ENCODE measurements at regions not wholly inside any gene's neighbourhood (a gene's known extent, or its start where the extent isn't known, plus 50 kb on each side); places are given as distances from the start of the nearest gene placed in this dataset.

- H3K27me3 ChIP-seq (ENCODE audit: control insufficient read depth, insufficient read depth, low read length) = no peaks in the 10 kb centered on the region
- no peaks in the 10 kb centered on the region for H3K36me3 ChIP-seq (ENCODE audit: control insufficient read depth, insufficient read depth, low read length)
- H3K9me3 ChIP-seq (ENCODE audit: control insufficient read depth, insufficient read depth, low read length) = no peaks in the 10 kb centered on the region
- no peak for DNase-seq (ENCODE audit: low read depth, low spot score)
- H3K27ac ChIP-seq (ENCODE audit: low read length) = no peak overlapping the region
- no peaks in the 10 kb centered on the region for H3K4me1 ChIP-seq (ENCODE audit: control insufficient read depth, insufficient read depth, low read length)
- no CpG with 5 or more reads among the region's 12 CpGs for WGBS (ENCODE audit: insufficient coverage, insufficient read length)
- H3K4me3 ChIP-seq (ENCODE audit: low read length) = no peak overlapping the region
Measured at GRCh38 chr18:77990131-77990530, 740.5 kb downstream of the GALR1 start.

- DNase-seq (ENCODE audit: low read depth, low spot score) = no peak
- H3K4me3 ChIP-seq (ENCODE audit: low read length) = no peak overlapping the region
- H3K9me3 ChIP-seq (ENCODE audit: control insufficient read depth, insufficient read depth, low read length) = no peaks in the 10 kb centered on the region
- no peaks in the 10 kb centered on the region for H3K36me3 ChIP-seq (ENCODE audit: control insufficient read depth, insufficient read depth, low read length)
- H3K27ac ChIP-seq (ENCODE audit: low read length) = no peak overlapping the region
- WGBS (ENCODE audit: insufficient coverage, insufficient read length) = no CpG with 5 or more reads among the region's 13 CpGs
- no peaks in the 10 kb centered on the region for H3K27me3 ChIP-seq (ENCODE audit: control insufficient read depth, insufficient read depth, low read length)
- H3K4me1 ChIP-seq (ENCODE audit: control insufficient read depth, insufficient read depth, low read length) = no peaks in the 10 kb centered on the region
Measured at GRCh38 chr18:77990901-77991300, 741.3 kb downstream of the GALR1 start.

DNA sequence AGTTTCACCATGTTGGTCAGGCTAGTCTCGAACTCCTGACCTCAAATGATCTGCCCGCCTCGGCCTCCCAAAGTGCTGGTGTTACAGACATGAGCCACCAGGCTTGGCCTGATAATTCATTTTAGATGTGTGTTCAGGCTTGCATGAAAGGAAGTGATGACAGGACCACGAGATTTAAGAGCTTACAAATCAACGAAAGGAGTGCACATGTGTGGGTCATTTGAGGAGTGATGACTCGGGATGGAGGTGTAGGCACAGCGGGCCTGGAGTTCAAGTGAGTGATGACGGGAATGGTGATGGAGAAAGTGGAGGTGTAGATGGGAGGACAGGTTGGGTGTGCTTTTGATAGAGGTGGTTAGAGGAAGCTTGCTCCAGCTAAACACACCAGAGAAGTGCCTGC, 742.4 kb downstream of the GALR1 start:
- Histone ChIP-seq H3K4me1 (ENCODE audit: control insufficient read depth, insufficient read depth, low read length) (no peaks in the 10 kb centered on the region), H3K27me3 (ENCODE audit: control insufficient read depth, insufficient read depth, low read length) (no peaks in the 10 kb centered on the region), H3K27ac (ENCODE audit: low read length) (no peak overlapping the region), H3K4me3 (ENCODE audit: low read length) (no peak overlapping the region), H3K36me3 (ENCODE audit: control insufficient read depth, insufficient read depth, low read length) (no peaks in the 10 kb centered on the region), H3K9me3 (ENCODE audit: control insufficient read depth, insufficient read depth, low read length) (no peaks in the 10 kb centered on the region)
- no peak for DNase-seq (ENCODE audit: low read depth, low spot score)
- 100% methylated on average over 1 of the region's 8 CpGs for WGBS (ENCODE audit: insufficient coverage, insufficient read length)

- H3K4me1 ChIP-seq (ENCODE audit: control insufficient read depth, insufficient read depth, low read length) = no peaks in the 10 kb centered on the region
- no peak for DNase-seq (ENCODE audit: low read depth, low spot score)
- H3K36me3 ChIP-seq (ENCODE audit: control insufficient read depth, insufficient read depth, low read length) = no peaks in the 10 kb centered on the region
- H3K27me3 ChIP-seq (ENCODE audit: control insufficient read depth, insufficient read depth, low read length) = no peaks in the 10 kb centered on the region
- no peak overlapping the region for H3K27ac ChIP-seq (ENCODE audit: low read length)
- no CpG with 5 or more reads among the region's 25 CpGs for WGBS (ENCODE audit: insufficient coverage, insufficient read length)
- H3K9me3 ChIP-seq (ENCODE audit: control insufficient read depth, insufficient read depth, low read length) = no peaks in the 10 kb centered on the region
- no peak overlapping the region for H3K4me3 ChIP-seq (ENCODE audit: low read length)
Measured at GRCh38 chr18:77993188-77993981, 743.7 kb downstream of the GALR1 start.

GRCh38 chr18:77995593-77995992, 745.9 kb downstream of the GALR1 start:
- no peaks in the 10 kb centered on the region for H3K4me1 ChIP-seq (ENCODE audit: control insufficient read depth, insufficient read depth, low read length)
- H3K36me3 ChIP-seq (ENCODE audit: control insufficient read depth, insufficient read depth, low read length) = no peaks in the 10 kb centered on the region
- no peak overlapping the region for H3K27ac ChIP-seq (ENCODE audit: low read length)
- H3K9me3 ChIP-seq (ENCODE audit: control insufficient read depth, insufficient read depth, low read length) = no peaks in the 10 kb centered on the region; the same call in 1 of the 2 replicates
- no peaks in the 10 kb centered on the region for H3K27me3 ChIP-seq (ENCODE audit: control insufficient read depth, insufficient read depth, low read length)
- no peak for DNase-seq (ENCODE audit: low read depth, low spot score)
- H3K4me3 ChIP-seq (ENCODE audit: low read length) = no peak overlapping the region
- WGBS (ENCODE audit: insufficient coverage, insufficient read length) = no CpG with 5 or more reads among the region's 3 CpGs

DNA sequence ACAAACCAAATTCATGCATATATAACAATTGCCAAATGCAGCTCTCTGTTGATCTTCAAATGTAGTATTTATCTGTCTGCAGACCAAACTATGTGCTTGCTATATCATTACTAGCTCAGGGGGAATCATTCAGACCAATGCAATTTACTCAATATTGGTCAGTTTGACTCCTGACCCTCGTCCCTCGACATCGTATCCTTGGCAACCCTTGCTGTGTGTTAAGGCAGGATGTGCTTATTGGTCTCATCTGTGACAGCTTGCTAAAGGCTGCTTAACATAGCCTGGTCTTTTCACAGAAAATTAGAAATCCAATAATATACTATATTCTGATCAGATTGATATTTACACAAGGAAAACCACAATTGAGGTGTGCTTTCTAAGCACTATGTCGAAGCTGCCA, 747.1 kb downstream of the GALR1 start:
- no peak overlapping the region for H3K27ac ChIP-seq (ENCODE audit: low read length)
- no peaks in the 10 kb centered on the region for H3K4me1 ChIP-seq (ENCODE audit: control insufficient read depth, insufficient read depth, low read length)
- H3K27me3 ChIP-seq (ENCODE audit: control insufficient read depth, insufficient read depth, low read length) = no peaks in the 10 kb centered on the region
- no CpG with 5 or more reads among the region's 4 CpGs for WGBS (ENCODE audit: insufficient coverage, insufficient read length)
- H3K36me3 ChIP-seq (ENCODE audit: control insufficient read depth, insufficient read depth, low read length) = no peaks in the 10 kb centered on the region
- DNase-seq (ENCODE audit: low read depth, low spot score) = no peak
- no peaks in the 10 kb centered on the region; the same call in 1 of the 2 replicates for H3K9me3 ChIP-seq (ENCODE audit: control insufficient read depth, insufficient read depth, low read length)
- H3K4me3 ChIP-seq (ENCODE audit: low read length) = no peak overlapping the region

- Histone ChIP-seq H3K9me3 (ENCODE audit: control insufficient read depth, insufficient read depth, low read length) (no peaks in the 10 kb centered on the region; the same call in 1 of the 2 replicates), H3K4me1 (ENCODE audit: control insufficient read depth, insufficient read depth, low read length) (peaks cover 2% of the 10 kb centered on the region), H3K27ac (ENCODE audit: low read length) (no peak overlapping the region), H3K4me3 (ENCODE audit: low read length) (no peak overlapping the region), H3K36me3 (ENCODE audit: control insufficient read depth, insufficient read depth, low read length) (no peaks in the 10 kb centered on the region), H3K27me3 (ENCODE audit: control insufficient read depth, insufficient read depth, low read length) (no peaks in the 10 kb centered on the region)
- no peak for DNase-seq (ENCODE audit: low read depth, low spot score)
Measured at GRCh38 chr18:78001811-78002210, 752.2 kb downstream of the GALR1 start.

DNA sequence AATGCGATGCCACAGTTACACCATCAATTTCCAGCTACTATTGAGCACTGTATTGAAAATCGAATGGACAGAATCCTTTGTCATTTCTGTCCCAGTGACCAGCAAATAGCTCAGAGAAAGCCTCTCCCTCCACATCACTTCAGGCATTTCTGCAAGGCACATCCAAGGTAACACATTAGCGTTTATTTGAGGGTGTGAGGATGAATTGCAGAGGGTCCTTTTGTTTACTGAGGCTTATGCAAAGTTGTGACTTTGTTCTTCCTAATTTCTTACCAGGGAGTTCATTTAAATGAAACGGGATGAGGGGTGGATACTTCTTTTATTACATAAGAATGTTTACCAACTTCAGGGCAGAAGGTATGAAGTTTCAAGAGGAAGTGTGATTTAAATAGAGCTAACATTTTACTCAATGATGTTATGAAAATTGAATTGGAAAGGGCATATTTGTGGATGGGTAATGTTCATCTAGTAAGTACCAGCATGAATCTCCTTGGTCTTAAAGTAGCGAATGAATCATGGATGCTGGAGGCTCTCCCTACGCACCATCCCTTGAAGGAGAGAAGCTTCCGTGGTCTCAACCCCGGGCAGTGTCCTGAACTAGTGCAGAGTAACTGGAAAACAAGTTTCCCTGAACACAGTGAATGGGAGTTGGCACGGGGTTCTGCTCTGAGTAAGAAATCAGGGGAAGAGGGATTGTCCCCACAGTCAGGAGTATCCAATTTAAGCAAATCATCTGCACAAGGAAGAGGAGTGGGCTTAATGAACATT, 756.5 kb downstream of the GALR1 start:
- no peaks in the 10 kb centered on the region for H3K36me3 ChIP-seq (ENCODE audit: control insufficient read depth, insufficient read depth, low read length)
- WGBS (ENCODE audit: insufficient coverage, insufficient read length) = no CpG with 5 or more reads among the region's 9 CpGs
- H3K27ac ChIP-seq (ENCODE audit: low read length) = no peak overlapping the region
- H3K4me1 ChIP-seq (ENCODE audit: control insufficient read depth, insufficient read depth, low read length) = peaks cover 2% of the 10 kb centered on the region
- H3K4me3 ChIP-seq (ENCODE audit: low read length) = no peak overlapping the region
- DNase-seq (ENCODE audit: low read depth, low spot score) = no peak
- H3K9me3 ChIP-seq (ENCODE audit: control insufficient read depth, insufficient read depth, low read length) = no peaks in the 10 kb centered on the region
- no peaks in the 10 kb centered on the region for H3K27me3 ChIP-seq (ENCODE audit: control insufficient read depth, insufficient read depth, low read length)

DNA sequence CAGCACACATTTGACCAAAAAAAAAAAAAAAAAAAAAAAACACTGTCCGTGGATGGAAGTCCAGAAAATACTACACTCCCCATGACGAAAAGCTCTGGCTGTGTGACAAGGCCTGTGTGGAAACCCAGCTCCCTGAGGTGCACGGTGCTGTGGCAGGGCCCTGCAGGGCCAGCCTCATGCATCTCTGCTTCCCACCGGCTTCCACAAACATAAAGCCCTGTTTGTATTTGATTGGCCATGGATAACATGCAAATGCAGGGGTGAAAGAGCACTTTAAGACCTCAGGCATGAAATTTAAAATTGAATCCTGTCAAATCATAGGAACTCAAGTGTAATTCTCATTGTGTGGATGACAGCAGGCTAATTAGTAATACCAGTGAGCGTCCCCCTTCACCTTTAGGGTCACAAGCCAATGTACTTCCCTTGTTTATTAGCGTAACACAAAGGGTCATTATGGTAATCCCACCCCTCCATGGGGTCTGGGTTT, 757.2 kb downstream of the GALR1 start:
- no peak overlapping the region for H3K4me3 ChIP-seq (ENCODE audit: low read length)
- no peaks in the 10 kb centered on the region for H3K27me3 ChIP-seq (ENCODE audit: control insufficient read depth, insufficient read depth, low read length)
- H3K9me3 ChIP-seq (ENCODE audit: control insufficient read depth, insufficient read depth, low read length) = no peaks in the 10 kb centered on the region
- H3K36me3 ChIP-seq (ENCODE audit: control insufficient read depth, insufficient read depth, low read length) = no peaks in the 10 kb centered on the region
- WGBS (ENCODE audit: insufficient coverage, insufficient read length) = no CpG with 5 or more reads among the region's 6 CpGs
- peaks cover 2% of the 10 kb centered on the region for H3K4me1 ChIP-seq (ENCODE audit: control insufficient read depth, insufficient read depth, low read length)
- no peak for DNase-seq (ENCODE audit: low read depth, low spot score)
- H3K27ac ChIP-seq (ENCODE audit: low read length) = no peak overlapping the region

GRCh38 chr18:78010363-78010762, 760.7 kb downstream of the GALR1 start:
- Histone ChIP-seq H3K27ac (ENCODE audit: low read length) (no peak overlapping the region), H3K4me1 (ENCODE audit: control insufficient read depth, insufficient read depth, low read length) (peaks cover 2% of the 10 kb centered on the region), H3K9me3 (ENCODE audit: control insufficient read depth, insufficient read depth, low read length) (no peaks in the 10 kb centered on the region), H3K4me3 (ENCODE audit: low read length) (no peak overlapping the region), H3K27me3 (ENCODE audit: control insufficient read depth, insufficient read depth, low read length) (no peaks in the 10 kb centered on the region), H3K36me3 (ENCODE audit: control insufficient read depth, insufficient read depth, low read length) (no peaks in the 10 kb centered on the region)
- DNase-seq (ENCODE audit: low read depth, low spot score) = no peak
